Neural progenitor cell (in vitro differentiated cells): ENCODE measurements at regions not wholly inside any gene's neighbourhood (a gene's known extent, or its start where the extent isn't known, plus 50 kb on each side); places are given as distances from the start of the nearest gene placed in this dataset.

Experiments
- DNase-seq: peaks from one replicate; pipeline ENCODE4 v3.0.0-alpha.2; 2016; ENCODE audit warnings: low spot score
- H2AFZ ChIP-seq: fragments of 200-600 bp; sonication (generic); replicated peaks from 2 replicates; pipeline ENCODE4 v1.6.1; 2016; ENCODE audit warnings: antibody characterized with exemption
- H3F3A ChIP-seq: fragments of 200-600 bp; sonication (generic); 2 replicates; pipeline ENCODE4 v1.6.1; 2016; ENCODE audit warnings: antibody characterized with exemption, low read depth
- H3K27ac ChIP-seq: fragments of 200-600 bp; sonication (generic); 2 replicates; pipeline ENCODE4 v1.5.1; 2016; ENCODE audit warnings: mild to moderate bottlenecking
- H3K27me3 ChIP-seq: fragments of 200-600 bp; sonication (generic); 2 replicates; pipeline ENCODE4 v1.6.1; 2016; ENCODE audit warnings: mild to moderate bottlenecking, moderate library complexity
- H3K36me3 ChIP-seq: fragments of 200-600 bp; sonication (generic); 2 replicates; pipeline ENCODE4 v1.5.1; 2016
- H3K4me1 ChIP-seq: fragments of 200-600 bp; sonication (generic); 2 replicates; pipeline ENCODE4 v1.6.1; 2016; ENCODE audit warnings: mixed run types
- H3K4me2 ChIP-seq: fragments of 200-600 bp; sonication (generic); 2 replicates; pipeline ENCODE4 v1.6.1; 2016
- H3K4me3 ChIP-seq: fragments of 200-600 bp; sonication (generic); 2 replicates; pipeline ENCODE4 v1.5.1; 2016
- H3K79me2 ChIP-seq: fragments of 200-600 bp; sonication (generic); 2 replicates; pipeline ENCODE4 v1.6.1; 2016; ENCODE audit warnings: low read depth
- H3K9ac ChIP-seq: fragments of 200-600 bp; sonication (generic); 2 replicates; pipeline ENCODE4 v1.6.1; 2016
- H3K9me3 ChIP-seq: fragments of 200-600 bp; sonication (generic); 2 replicates; pipeline ENCODE4 v1.5.1; 2016; ENCODE audit warnings: low read depth
- H4K20me1 ChIP-seq: fragments of 200-600 bp; sonication (generic); 2 replicates; pipeline ENCODE4 v1.6.1; 2016; ENCODE audit warnings: low read depth
- H3K27ac Mint-ChIP-seq: 3 replicates; pipeline ENCODE4 v1.8.0; 2021; ENCODE audit warnings: mixed read lengths
- H3K27me3 Mint-ChIP-seq: 2 replicates; pipeline ENCODE4 v1.8.0; 2022; ENCODE audit warnings: low read depth, mild to moderate bottlenecking, inconsistent platforms, moderate library complexity, mixed read lengths; ENCODE audit not compliant: insufficient read depth
- H3K36me3 Mint-ChIP-seq: 3 replicates; pipeline ENCODE4 v1.8.0; 2021; ENCODE audit warnings: mixed read lengths
- H3K4me1 Mint-ChIP-seq: 3 replicates; pipeline ENCODE4 v1.8.0; 2021; ENCODE audit warnings: mixed read lengths
- H3K4me3 Mint-ChIP-seq: 3 replicates; pipeline ENCODE4 v1.8.0; 2021; ENCODE audit warnings: mild to moderate bottlenecking, moderate library complexity, mixed read lengths
- H3K9me3 Mint-ChIP-seq: 3 replicates; pipeline ENCODE4 v1.8.0; 2020; ENCODE audit warnings: mixed read lengths
- CTCF ChIP-seq: fragments of 200-600 bp; sonication (generic); IDR thresholded peaks from 2 replicates; pipeline ENCODE4 v1.5.1; 2017; ENCODE audit warnings: antibody characterized with exemption, mild to moderate bottlenecking
- EZH2 ChIP-seq: fragments of 200-600 bp; sonication (generic); IDR thresholded peaks from 2 replicates; pipeline ENCODE4 v1.6.1; 2017; ENCODE audit warnings: antibody characterized with exemption, mild to moderate bottlenecking, moderate library complexity
- EZH2phosphoT487 ChIP-seq: fragments of 200-600 bp; sonication (generic); IDR thresholded peaks from 2 replicates; pipeline ENCODE4 v1.6.1; 2017; ENCODE audit warnings: antibody characterized with exemption

- Histone ChIP-seq H2AFZ (no peak overlapping the region), H3K79me2 (no peaks in the 10 kb centered on the region), H3K4me2 (no peak overlapping the region), H3K4me1 (peaks cover 17% of the 10 kb centered on the region), H3K36me3 (no peaks in the 10 kb centered on the region), H3K4me3 (no peak overlapping the region), H3K9me3 (no peaks in the 10 kb centered on the region), H3K9ac (no peak overlapping the region), H4K20me1 (no peaks in the 10 kb centered on the region), H3K27me3 (no peaks in the 10 kb centered on the region), H3K27ac (no peak overlapping the region), H3F3A (peaks cover 8% of the 10 kb centered on the region)
- Mint-ChIP-seq H3K27ac (no peak overlapping the region), H3K4me1 (no peaks in the 10 kb centered on the region), H3K4me3 (no peak overlapping the region), H3K27me3 (peaks cover 4% of the 10 kb centered on the region), H3K9me3 (peaks cover 13% of the 10 kb centered on the region), H3K36me3 (no peaks in the 10 kb centered on the region)
- no peak for DNase-seq
- TF ChIP-seq CTCF (no peak), EZH2phosphoT487 (no peak)
Observed at GRCh38 chr2:64929333-64929732, 59.9 kb upstream of the SLC1A4 start.

GRCh38 chr2:64930258-64930671 is 58.9 kb upstream of the SLC1A4 start:
- Mint-ChIP-seq H3K36me3 (no peaks in the 10 kb centered on the region), H3K27ac (no peak overlapping the region), H3K9me3 (peaks cover 13% of the 10 kb centered on the region), H3K4me1 (no peaks in the 10 kb centered on the region), H3K4me3 (no peak overlapping the region), H3K27me3 (peaks cover 3% of the 10 kb centered on the region)
- Histone ChIP-seq H3F3A (peaks cover 8% of the 10 kb centered on the region), H3K4me3 (no peak overlapping the region), H3K36me3 (no peaks in the 10 kb centered on the region), H3K27me3 (no peaks in the 10 kb centered on the region), H3K79me2 (no peaks in the 10 kb centered on the region), H2AFZ (no peak overlapping the region), H3K4me1 (peaks cover 17% of the 10 kb centered on the region), H3K27ac (no peak overlapping the region), H3K9ac (no peak overlapping the region), H3K9me3 (no peaks in the 10 kb centered on the region), H3K4me2 (no peak overlapping the region), H4K20me1 (no peaks in the 10 kb centered on the region)
- no peak for DNase-seq
- TF ChIP-seq CTCF: no peak
- TF ChIP-seq EZH2phosphoT487: no peak
- TF ChIP-seq EZH2: no peak

- Histone ChIP-seq H3K4me1 (peaks cover 17% of the 10 kb centered on the region), H3K79me2 (no peaks in the 10 kb centered on the region), H2AFZ (no peak overlapping the region), H3K4me2 (peak overlapping the region; percentile 65), H3F3A (peaks cover 8% of the 10 kb centered on the region), H3K9me3 (no peaks in the 10 kb centered on the region), H3K9ac (no peak overlapping the region), H3K36me3 (no peaks in the 10 kb centered on the region), H3K27me3 (no peaks in the 10 kb centered on the region), H4K20me1 (no peaks in the 10 kb centered on the region), H3K4me3 (no peak overlapping the region), H3K27ac (peak overlapping the region; percentile 32)
- no peaks in the 10 kb centered on the region for H3K36me3 Mint-ChIP-seq
- DNase-seq: peak; percentile 72
- peaks cover 4% of the 10 kb centered on the region for H3K27me3 Mint-ChIP-seq
- peaks cover 11% of the 10 kb centered on the region for H3K9me3 Mint-ChIP-seq
- H3K27ac Mint-ChIP-seq: no peak overlapping the region
- H3K4me3 Mint-ChIP-seq: no peak overlapping the region
- H3K4me1 Mint-ChIP-seq: no peaks in the 10 kb centered on the region
- no peak for TF ChIP-seq EZH2
Observed at GRCh38 chr2:64931246-64932115, 57.7 kb upstream of the SLC1A4 start.

GRCh38 chr2:64932116-64932370 is 57.2 kb upstream of the SLC1A4 start:
- Histone ChIP-seq H3K4me3 (no peak overlapping the region), H3K79me2 (no peaks in the 10 kb centered on the region), H3K27me3 (no peaks in the 10 kb centered on the region), H4K20me1 (no peaks in the 10 kb centered on the region), H2AFZ (no peak overlapping the region), H3K9ac (no peak overlapping the region), H3F3A (peaks cover 8% of the 10 kb centered on the region), H3K4me2 (peak overlapping the region; percentile 65), H3K4me1 (peaks cover 17% of the 10 kb centered on the region), H3K27ac (peak overlapping the region; percentile 32), H3K9me3 (no peaks in the 10 kb centered on the region), H3K36me3 (no peaks in the 10 kb centered on the region)
- peaks cover 4% of the 10 kb centered on the region for H3K27me3 Mint-ChIP-seq
- H3K4me1 Mint-ChIP-seq: no peaks in the 10 kb centered on the region
- no peak overlapping the region for H3K27ac Mint-ChIP-seq
- TF ChIP-seq EZH2 (no peak), EZH2phosphoT487 (no peak), CTCF (no peak)
- H3K4me3 Mint-ChIP-seq: no peak overlapping the region
- DNase-seq: no peak
- no peaks in the 10 kb centered on the region for H3K36me3 Mint-ChIP-seq
- H3K9me3 Mint-ChIP-seq: peaks cover 8% of the 10 kb centered on the region
